Endothelial cell of umbilical vein (primary cell): ENCODE measurements at regions not wholly inside any gene's neighbourhood (a gene's known extent, or its start where the extent isn't known, plus 50 kb on each side); places are given as distances from the start of the nearest gene placed in this dataset.

Experiments used
- BruUV-seq: library from RNA; stranded (reverse); fragments of 400-500 nt; replicated peaks from 2 replicates; lab custom pipeline; 2021; lab: Mats Ljungman, UMichigan
- CTCF ChIA-PET: fragments of 300-600, 350-600 bp; sonication (Branson Sonifier 250); formaldehyde crosslinking; loops from one replicate; lab custom pipeline; 2021; ENCODE audit warnings: antibody characterized with exemption, inconsistent platforms; lab: Charles Lee
- POLR2A ChIA-PET: fragments of 300-600, 350-600 bp; sonication (Branson Sonifier 250); formaldehyde crosslinking; loops from one replicate; lab custom pipeline; 2021; ENCODE audit warnings: antibody characterized with exemption, inconsistent platforms; lab: Charles Lee
- DNase-seq: peaks from one replicate; pipeline ENCODE4 v3.0.0-alpha.2; 2011; ENCODE audit warnings: low read depth, low spot score
- FAIRE-seq: peaks from 2 replicates; lab custom pipeline; 2011; peaks lifted over from hg19 to GRCh38; lab: Jason Lieb, UNC
- H2AFZ ChIP-seq: 2 replicates; pipeline ENCODE4 v1.6.0; 2012; ENCODE audit warnings: low read depth, low read length, control low read depth, inconsistent platforms
- H3K27ac ChIP-seq: 2 replicates; pipeline ENCODE4 v1.5.1; 2011; ENCODE audit warnings: low read depth, mild to moderate bottlenecking, control low read depth, low read length, moderate library complexity; ENCODE audit not compliant: insufficient read depth
- H3K27me3 ChIP-seq, 2 experiments: 2 replicates each; pipeline versions ENCODE4 v1.6.0 to v1.6.1; 2011; ENCODE audit warnings: low read length in 2 of 2, mixed read lengths in 1 of 2; ENCODE audit not compliant: control insufficient read depth in 2 of 2, insufficient read depth in 2 of 2
- H3K36me3 ChIP-seq, 2 experiments: 2 replicates in 1 of 2; 3 replicates in 1 of 2; pipeline ENCODE4 v1.5.1; 2011; ENCODE audit warnings: low read length in 2 of 2, mild to moderate bottlenecking in 1 of 2, moderate library complexity in 1 of 2; ENCODE audit not compliant: control insufficient read depth in 2 of 2, insufficient read depth in 2 of 2; ENCODE audit errors: extremely low read depth in 1 of 2
- H3K4me1 ChIP-seq: 3 replicates; pipeline ENCODE4 v1.5.1; 2011; ENCODE audit warnings: mild to moderate bottlenecking, low read length; ENCODE audit not compliant: control insufficient read depth, insufficient read depth; ENCODE audit errors: extremely low read depth
- H3K4me2 ChIP-seq: 2 replicates; pipeline ENCODE4 v1.6.1; 2011; ENCODE audit warnings: low read length, control low read depth, mixed read lengths; ENCODE audit not compliant: insufficient read depth
- H3K4me3 ChIP-seq, 3 experiments: fragments of 200-600 bp in 1 of 3; sonication (generic), shearing (Covaris generic) in 1 of 3; replicated peaks in 1 of 3; 2 replicates each; pipeline ENCODE4 v1.5.1; 2011 to 2016; ENCODE audit warnings: control low read depth in 3 of 3, low read length in 3 of 3, mild to moderate bottlenecking in 2 of 3, inconsistent platforms in 1 of 3, low read depth in 1 of 3, moderate library complexity in 1 of 3; ENCODE audit not compliant: insufficient read depth in 1 of 3
- H3K79me2 ChIP-seq: 2 replicates; pipeline ENCODE4 v1.6.0; 2012; ENCODE audit warnings: low read length, inconsistent platforms; ENCODE audit not compliant: control insufficient read depth, insufficient read depth
- H3K9ac ChIP-seq: replicated peaks from 2 replicates; pipeline ENCODE3; 2011; ENCODE audit warnings: low read length, control low read depth; ENCODE audit not compliant: insufficient read depth; ENCODE audit errors: extremely low read depth
- H3K9me1 ChIP-seq: replicated peaks from 3 replicates; pipeline ENCODE4 v1.6.0; 2011; ENCODE audit warnings: mild to moderate bottlenecking, low read length; ENCODE audit not compliant: control insufficient read depth, insufficient read depth; ENCODE audit errors: extremely low read depth
- H3K9me3 ChIP-seq: replicated peaks from 2 replicates; pipeline ENCODE4 v1.5.1; 2012; ENCODE audit warnings: low read length, inconsistent platforms; ENCODE audit not compliant: control insufficient read depth, insufficient read depth
- H4K20me1 ChIP-seq: replicated peaks from 2 replicates; pipeline ENCODE3; 2011; ENCODE audit warnings: mild to moderate bottlenecking, low read length; ENCODE audit not compliant: control insufficient read depth, insufficient read depth; ENCODE audit errors: extremely low read depth
- EZH2 ChIP-seq: IDR thresholded peaks from 2 replicates; pipeline ENCODE4 v1.6.1; 2012; ENCODE audit warnings: borderline replicate concordance, low read depth, mild to moderate bottlenecking, moderate library complexity, low read length, inconsistent platforms; ENCODE audit not compliant: severe bottlenecking
- FOS ChIP-seq: IDR thresholded peaks from 2 replicates; pipeline ENCODE4 v1.6.1; 2011; ENCODE audit warnings: mild to moderate bottlenecking, low read length, moderate library complexity, borderline replicate concordance; ENCODE audit not compliant: insufficient read depth
- GATA2 ChIP-seq: IDR thresholded peaks from 2 replicates; pipeline ENCODE4 v1.7.0; 2011; ENCODE audit warnings: low read depth, mild to moderate bottlenecking, moderate library complexity, mixed read lengths, low read length; ENCODE audit not compliant: insufficient read length, insufficient read depth
- JUN ChIP-seq: IDR thresholded peaks from 2 replicates; pipeline ENCODE4 v1.6.1; 2011; ENCODE audit warnings: borderline replicate concordance, low read depth; ENCODE audit not compliant: insufficient read length, insufficient read depth
- MYC ChIP-seq: IDR thresholded peaks from one replicate; pipeline ENCODE4 v1.6.1; 2011; ENCODE audit warnings: mild to moderate bottlenecking, low read depth, low read length
- POLR2A ChIP-seq: IDR thresholded peaks from 2 replicates; pipeline ENCODE4 v1.6.1; 2012; ENCODE audit warnings: low read depth, mild to moderate bottlenecking, control low read depth, low read length
- POLR2AphosphoS5 ChIP-seq: IDR thresholded peaks from 2 replicates; pipeline ENCODE4 v1.6.1; 2012; ENCODE audit warnings: low read depth, mild to moderate bottlenecking, control low read depth, low read length, moderate library complexity; ENCODE audit not compliant: insufficient read depth
- dilution Hi-C: fragments of 300-500 bp; cut with MboI; formaldehyde crosslinking; loops from one replicate; pipeline ENCODE4 v1.15.0; 2019; ENCODE audit warnings: low sequenced_read_pairs; ENCODE audit not compliant: extremely low pct_ligation_motif_present
- intact Hi-C: fragments of 100-400 bp; cut with micrococcal nuclease; formaldehyde crosslinking; loops from one replicate; pipeline ENCODE4 v1.10.0; 2022
- TF ChIP-seq, protein P1 (sequence below), 2 donors: IDR thresholded peaks; 1 replicate in 1 of 2; 2 replicates in 1 of 2; pipeline ENCODE4 v1.5.1; 2011; ENCODE audit warnings: low read length in 2 of 2, mild to moderate bottlenecking in 2 of 2, moderate library complexity in 2 of 2, control low read depth in 1 of 2, inconsistent platforms in 1 of 2, low read depth in 1 of 2; ENCODE audit not compliant: insufficient read depth in 1 of 2; ENCODE audit errors: extremely low read depth in 1 of 2
- TF ChIP-seq, protein P2 (sequence below): IDR thresholded peaks from 2 replicates; pipeline ENCODE4 v1.6.1; 2011; ENCODE audit not compliant: insufficient read depth, insufficient read length

DNA sequence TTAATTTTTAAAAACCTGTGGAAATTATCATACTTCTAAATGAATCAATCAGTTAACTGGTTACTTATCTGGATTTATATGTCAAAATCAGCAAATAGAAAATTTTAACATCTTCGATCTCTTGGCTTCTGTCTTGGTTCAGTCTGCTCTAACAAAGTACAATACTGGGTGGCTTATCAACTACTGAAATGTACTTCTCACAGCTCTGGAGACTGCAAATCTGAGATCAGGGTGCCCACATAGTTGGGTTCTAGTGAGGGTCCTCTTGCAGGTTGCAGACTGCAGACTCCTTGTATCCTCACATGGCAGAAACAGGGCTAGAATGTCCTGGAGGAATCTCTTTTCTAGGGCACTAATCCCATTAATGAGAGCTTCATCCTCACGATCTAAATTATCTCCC, 1851.6 kb upstream of the TENM3 start:
- Histone ChIP-seq H3K4me2 (no peak overlapping the region), H3K9me3 (no peaks in the 10 kb centered on the region), H4K20me1 (no peaks in the 10 kb centered on the region), H3K27me3 (no peaks in the 10 kb centered on the region), H3K4me1 (no peaks in the 10 kb centered on the region), H3K27ac (no peak overlapping the region), H3K79me2 (no peaks in the 10 kb centered on the region), H3K9me1 (no peaks in the 10 kb centered on the region), H2AFZ (no peak overlapping the region), H3K4me3 (no peak overlapping the region), H3K36me3 (no peaks in the 10 kb centered on the region), H3K9ac (no peak overlapping the region)
- ChIA-PET POLR2A (no interaction called here), CTCF (no interaction called here)
- no TSS peak for BruUV-seq
- dilution Hi-C loops: no loop called here
- FAIRE-seq (no peak), DNase-seq (no peak)
- intact Hi-C loops: no loop called here
- TF ChIP-seq FOS: no peak
- no peak for TF ChIP-seq JUN
- TF ChIP-seq MYC: no peak
- TF ChIP-seq POLR2AphosphoS5: no peak
- no peak for TF ChIP-seq POLR2A
- TF ChIP-seq GATA2: no peak
- TF ChIP-seq, protein P1, sequence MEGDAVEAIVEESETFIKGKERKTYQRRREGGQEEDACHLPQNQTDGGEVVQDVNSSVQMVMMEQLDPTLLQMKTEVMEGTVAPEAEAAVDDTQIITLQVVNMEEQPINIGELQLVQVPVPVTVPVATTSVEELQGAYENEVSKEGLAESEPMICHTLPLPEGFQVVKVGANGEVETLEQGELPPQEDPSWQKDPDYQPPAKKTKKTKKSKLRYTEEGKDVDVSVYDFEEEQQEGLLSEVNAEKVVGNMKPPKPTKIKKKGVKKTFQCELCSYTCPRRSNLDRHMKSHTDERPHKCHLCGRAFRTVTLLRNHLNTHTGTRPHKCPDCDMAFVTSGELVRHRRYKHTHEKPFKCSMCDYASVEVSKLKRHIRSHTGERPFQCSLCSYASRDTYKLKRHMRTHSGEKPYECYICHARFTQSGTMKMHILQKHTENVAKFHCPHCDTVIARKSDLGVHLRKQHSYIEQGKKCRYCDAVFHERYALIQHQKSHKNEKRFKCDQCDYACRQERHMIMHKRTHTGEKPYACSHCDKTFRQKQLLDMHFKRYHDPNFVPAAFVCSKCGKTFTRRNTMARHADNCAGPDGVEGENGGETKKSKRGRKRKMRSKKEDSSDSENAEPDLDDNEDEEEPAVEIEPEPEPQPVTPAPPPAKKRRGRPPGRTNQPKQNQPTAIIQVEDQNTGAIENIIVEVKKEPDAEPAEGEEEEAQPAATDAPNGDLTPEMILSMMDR (IDR thresholded peaks at IDR 0.05; ENCODE audit: extremely low read depth in 1 of 2, insufficient read depth in 1 of 2, low read depth in 1 of 2, low read length in 2 of 2): no peak
- TF ChIP-seq, protein P2, sequence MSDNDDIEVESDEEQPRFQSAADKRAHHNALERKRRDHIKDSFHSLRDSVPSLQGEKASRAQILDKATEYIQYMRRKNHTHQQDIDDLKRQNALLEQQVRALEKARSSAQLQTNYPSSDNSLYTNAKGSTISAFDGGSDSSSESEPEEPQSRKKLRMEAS: no peak
- no peak for TF ChIP-seq EZH2
